Mesodermal cell (in vitro differentiated cells): ENCODE measurements at regions not wholly inside any gene's neighbourhood (a gene's known extent, or its start where the extent isn't known, plus 50 kb on each side); places are given as distances from the start of the nearest gene placed in this dataset.

Experiments used
- H3K27ac ChIP-seq: 2 replicates; pipeline ENCODE4 v1.7.0; 2013; ENCODE audit warnings: mild to moderate bottlenecking, low read depth, low read length, moderate library complexity; ENCODE audit not compliant: severe bottlenecking
- H3K36me3 ChIP-seq: 2 replicates; pipeline ENCODE4 v1.7.1; 2013; ENCODE audit warnings: mild to moderate bottlenecking, low read length, moderate library complexity; ENCODE audit not compliant: control insufficient read depth, insufficient read depth
- H3K4me1 ChIP-seq: one replicate; pipeline ENCODE4 v1.7.1; 2013; ENCODE audit warnings: mild to moderate bottlenecking, low read length; ENCODE audit not compliant: insufficient read depth, control insufficient read depth, poor library complexity, severe bottlenecking
- H3K4me3 ChIP-seq: 2 replicates; pipeline ENCODE4 v1.7.0; 2013; ENCODE audit warnings: low read length, control low read depth, mild to moderate bottlenecking; ENCODE audit not compliant: insufficient read depth, poor library complexity, severe bottlenecking; ENCODE audit errors: extremely low read depth
- H3K9me3 ChIP-seq: 2 replicates; pipeline ENCODE4 v1.7.1; 2013; ENCODE audit warnings: mild to moderate bottlenecking, low read length, moderate library complexity; ENCODE audit not compliant: control insufficient read depth
- WGBS, 2 experiments: methylation state at CpG; one replicate each; pipeline ENCODE4 v1.1.5; 2013; ENCODE audit warnings: missing lambda C conversion rate in 2 of 2; ENCODE audit not compliant: insufficient coverage in 2 of 2; 5-methylcytosine and 5-hydroxymethylcytosine counted together

DNA sequence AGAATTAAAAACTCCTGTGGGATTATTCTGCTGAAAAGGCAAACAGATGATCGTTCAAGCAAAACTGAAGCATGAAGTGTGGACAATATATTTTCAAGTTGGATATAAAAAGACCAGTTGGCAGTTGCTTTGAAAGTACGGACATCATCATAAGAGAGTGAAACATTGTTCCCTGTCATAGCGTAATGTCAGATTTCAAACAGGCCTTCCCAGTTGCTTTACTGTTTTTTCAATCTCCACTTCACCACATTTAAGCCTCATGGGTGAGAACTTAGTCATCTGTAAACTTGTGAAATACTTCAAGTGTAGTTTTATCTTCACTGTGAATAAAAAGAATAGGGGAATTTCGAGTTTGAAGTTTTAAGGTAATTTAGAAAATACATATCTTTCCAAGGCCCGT lies 435.1 kb upstream of the CNTN3 start:
- Histone ChIP-seq H3K27ac (no peak overlapping the region), H3K4me1 (no peaks in the 10 kb centered on the region), H3K9me3 (peaks cover 16% of the 10 kb centered on the region), H3K4me3 (no peak overlapping the region), H3K36me3 (no peaks in the 10 kb centered on the region)
- 86 to 100% methylated on average over 1 to 3 of the region's 5 CpGs for WGBS, 2 experiments

- WGBS, 2 experiments = 78% methylated on average over 1 of the region's 1 CpG; no CpG with 5 or more reads in 1 of the 2 experiments
- Histone ChIP-seq H3K9me3 (no peaks in the 10 kb centered on the region), H3K36me3 (no peaks in the 10 kb centered on the region), H3K4me1 (no peaks in the 10 kb centered on the region), H3K4me3 (no peak overlapping the region), H3K27ac (no peak overlapping the region)
Observed at GRCh38 chr3:75059120-75059519, 444.7 kb upstream of the CNTN3 start.

DNA sequence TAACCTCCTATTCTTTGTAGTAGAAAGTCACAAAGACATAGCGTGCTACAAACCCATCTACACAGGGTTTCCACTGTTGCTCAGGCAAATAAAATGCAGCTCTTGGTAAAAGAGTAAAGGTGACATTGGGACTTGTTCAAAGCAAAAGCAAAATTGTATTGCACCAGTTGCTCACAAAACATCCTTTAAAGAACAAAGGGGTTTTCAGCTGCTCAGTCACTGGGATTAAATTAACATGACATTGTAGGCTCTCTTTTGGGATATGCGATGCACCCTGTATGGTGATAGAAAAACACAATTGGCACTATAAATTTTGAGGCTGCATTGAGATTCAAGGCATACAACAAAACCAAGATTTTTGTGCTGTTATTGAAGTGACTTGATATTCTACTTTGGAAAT lies 447.3 kb upstream of the CNTN3 start:
- H3K4me3 ChIP-seq = no peak overlapping the region
- H3K36me3 ChIP-seq = no peaks in the 10 kb centered on the region
- whole genome bisulfite sequencing, 2 experiments = no CpG with 5 or more reads among the region's 2 CpGs
- no peak overlapping the region for H3K27ac ChIP-seq
- no peaks in the 10 kb centered on the region for H3K9me3 ChIP-seq
- H3K4me1 ChIP-seq = no peaks in the 10 kb centered on the region

DNA sequence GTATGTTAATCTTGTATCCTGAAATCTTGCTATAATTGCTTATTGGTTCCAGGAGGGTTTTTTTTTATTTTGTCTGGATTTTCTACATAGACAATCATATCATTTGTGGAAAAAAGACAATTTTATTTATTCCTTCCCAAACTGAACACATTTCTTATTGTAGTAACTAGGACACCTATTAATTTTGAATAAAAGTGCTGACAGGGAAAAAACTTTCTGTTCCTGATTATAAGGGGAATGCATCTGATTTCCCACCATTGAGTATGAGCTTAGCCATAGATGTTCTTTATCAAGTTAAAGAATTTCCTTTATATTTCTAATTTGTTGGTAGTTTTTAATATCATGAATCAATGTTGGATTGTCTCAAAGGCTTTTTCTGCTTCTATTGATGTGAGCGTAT lies 460.7 kb upstream of the CNTN3 start:
- Histone ChIP-seq H3K4me3 (no peak overlapping the region), H3K36me3 (no peaks in the 10 kb centered on the region), H3K27ac (no peak overlapping the region), H3K4me1 (no peaks in the 10 kb centered on the region), H3K9me3 (no peaks in the 10 kb centered on the region)
- WGBS, 2 experiments = no CpG with 5 or more reads among the region's 1 CpG

GRCh38 chr3:75076481-75076880 lies 462.0 kb upstream of the CNTN3 start:
- Histone ChIP-seq H3K4me1 (no peaks in the 10 kb centered on the region), H3K36me3 (no peaks in the 10 kb centered on the region), H3K9me3 (no peaks in the 10 kb centered on the region), H3K27ac (no peak overlapping the region), H3K4me3 (no peak overlapping the region)
- 100% methylated on average over 1 to 2 of the region's 2 CpGs for WGBS, 2 experiments

- Histone ChIP-seq H3K36me3 (no peaks in the 10 kb centered on the region), H3K27ac (no peak overlapping the region), H3K4me3 (no peak overlapping the region), H3K9me3 (no peaks in the 10 kb centered on the region), H3K4me1 (no peaks in the 10 kb centered on the region)
Observed at GRCh38 chr3:75078290-75078689, 463.8 kb upstream of the CNTN3 start.

DNA sequence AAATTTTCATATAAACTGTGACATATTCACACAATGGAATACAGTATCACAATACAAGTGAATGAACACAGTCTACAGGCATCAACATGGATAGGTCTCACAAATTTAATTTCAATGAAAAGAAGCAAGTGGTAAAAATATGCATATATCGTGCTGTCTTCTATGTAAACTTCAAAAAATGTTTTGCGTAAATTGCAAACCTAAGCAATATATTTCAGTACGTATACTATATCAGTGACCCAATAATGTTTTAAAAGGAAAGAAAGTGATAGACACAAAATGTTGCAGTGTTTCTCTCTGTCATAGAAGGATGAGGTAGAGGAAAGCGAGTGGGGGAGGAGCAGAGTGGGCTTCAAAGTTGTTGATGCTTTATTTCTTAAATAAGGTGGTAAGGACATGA lies 468.4 kb upstream of the CNTN3 start:
- Histone ChIP-seq H3K4me1 (no peaks in the 10 kb centered on the region), H3K4me3 (no peak overlapping the region), H3K27ac (no peak overlapping the region), H3K9me3 (no peaks in the 10 kb centered on the region), H3K36me3 (no peaks in the 10 kb centered on the region)
- 67 to 89% methylated on average over 1 of the region's 4 CpGs for WGBS, 2 experiments

DNA sequence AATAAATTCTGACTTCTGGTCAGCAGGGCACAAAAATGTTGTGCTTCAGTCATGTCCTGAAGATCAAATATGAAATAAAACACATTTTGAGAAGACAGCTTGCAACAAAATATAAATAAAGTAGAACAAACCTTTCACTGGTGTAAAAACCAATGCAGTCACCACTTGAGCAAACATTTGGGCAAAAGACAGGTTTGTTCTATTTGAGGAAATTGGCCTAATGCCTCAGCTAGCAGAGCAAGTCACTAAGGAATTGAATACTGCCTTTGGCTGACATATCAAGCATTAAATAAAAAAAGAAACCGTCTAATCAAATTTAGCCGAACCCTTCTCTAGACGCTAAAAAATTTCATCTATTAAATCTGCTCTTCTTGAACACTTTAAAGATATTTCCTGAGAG lies 475.4 kb upstream of the CNTN3 start:
- H3K4me3 ChIP-seq = no peak overlapping the region
- no peaks in the 10 kb centered on the region for H3K9me3 ChIP-seq
- H3K27ac ChIP-seq = no peak overlapping the region
- no peaks in the 10 kb centered on the region for H3K4me1 ChIP-seq
- H3K36me3 ChIP-seq = no peaks in the 10 kb centered on the region
- 86% methylated on average over 3 of the region's 3 CpGs; no CpG with 5 or more reads in 1 of the 2 experiments for WGBS, 2 experiments

DNA sequence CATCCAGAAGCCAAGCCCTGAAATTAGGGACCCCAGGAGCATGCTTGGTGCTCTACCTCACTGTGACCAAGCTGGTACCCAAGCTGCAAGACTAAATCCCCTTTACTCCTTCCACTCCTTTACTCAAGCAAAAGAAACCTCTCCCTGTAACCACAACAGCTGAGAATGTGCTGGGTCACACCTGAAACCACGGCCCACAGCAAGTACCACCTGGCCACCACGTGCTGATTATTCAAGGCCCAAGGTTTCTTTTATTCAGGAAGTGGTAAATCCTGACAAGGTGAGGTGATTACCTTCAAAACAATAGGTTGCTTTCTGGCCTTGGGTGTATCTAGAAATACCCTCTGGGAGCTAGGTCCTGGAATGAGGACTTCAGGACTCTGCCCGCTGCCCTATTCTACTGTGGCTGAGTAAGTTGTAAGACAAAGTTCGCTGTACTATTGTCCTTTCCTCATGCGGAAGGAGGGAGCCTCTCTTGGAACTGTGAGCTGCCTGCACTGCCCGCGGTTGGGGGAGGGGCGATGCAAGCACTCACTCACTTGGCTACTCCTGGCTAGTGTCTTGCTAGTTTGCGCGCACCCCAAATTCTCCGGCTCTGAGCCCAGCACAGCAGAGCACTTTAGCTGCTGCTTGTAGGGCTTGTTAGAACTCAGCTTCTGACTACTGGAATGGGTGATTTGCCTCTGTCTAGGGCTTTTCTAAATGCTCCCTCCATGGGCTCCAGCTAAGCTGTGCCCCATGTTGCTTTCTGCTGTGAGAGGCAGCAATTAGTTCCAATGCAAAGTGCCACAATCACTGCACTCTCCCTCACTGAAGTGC lies 487.1 kb upstream of the CNTN3 start:
- H3K9me3 ChIP-seq = peaks cover 4% of the 10 kb centered on the region
- no peak overlapping the region for H3K27ac ChIP-seq
- 43 to 50% methylated on average over 8 to 9 of the region's 11 CpGs for WGBS, 2 experiments
- no peaks in the 10 kb centered on the region for H3K36me3 ChIP-seq
- H3K4me3 ChIP-seq = no peak overlapping the region
- no peaks in the 10 kb centered on the region for H3K4me1 ChIP-seq

DNA sequence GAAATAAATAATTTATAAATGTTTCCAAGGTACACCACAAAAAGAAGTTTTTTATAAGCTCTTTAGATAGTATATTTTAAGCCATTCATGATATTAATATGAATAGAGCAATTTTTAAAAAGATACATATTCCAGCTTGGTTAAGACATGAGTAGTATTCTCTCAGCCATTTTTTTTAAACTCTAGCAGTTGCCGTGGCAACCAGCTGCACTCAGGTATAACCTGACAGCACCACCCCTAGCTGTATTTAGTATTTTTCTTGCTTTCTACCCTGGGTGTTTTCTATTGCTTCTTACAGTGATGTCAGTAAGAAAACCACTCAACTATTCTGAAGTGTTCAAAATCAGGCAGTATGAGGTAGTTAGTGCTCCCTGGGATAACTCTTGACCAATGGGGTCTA lies 496.3 kb upstream of the CNTN3 start:
- Histone ChIP-seq H3K36me3 (no peaks in the 10 kb centered on the region), H3K9me3 (no peaks in the 10 kb centered on the region), H3K4me3 (no peak overlapping the region), H3K4me1 (no peaks in the 10 kb centered on the region), H3K27ac (no peak overlapping the region)
- no CpG with 5 or more reads among the region's 1 CpG for WGBS, 2 experiments

GRCh38 chr3:75115695-75116094 lies 501.2 kb upstream of the CNTN3 start:
- no peak overlapping the region for H3K4me3 ChIP-seq
- no peak overlapping the region for H3K27ac ChIP-seq
- H3K9me3 ChIP-seq = no peaks in the 10 kb centered on the region
- WGBS, 2 experiments = no CpG with 5 or more reads among the region's 2 CpGs
- no peaks in the 10 kb centered on the region for H3K4me1 ChIP-seq
- H3K36me3 ChIP-seq = no peaks in the 10 kb centered on the region
